ENCODE measurements at regions not wholly inside any gene's neighbourhood (a gene's known extent, or its start where the extent isn't known, plus 50 kb on each side); places are given as distances from the start of the nearest gene placed in this dataset.

DNA sequence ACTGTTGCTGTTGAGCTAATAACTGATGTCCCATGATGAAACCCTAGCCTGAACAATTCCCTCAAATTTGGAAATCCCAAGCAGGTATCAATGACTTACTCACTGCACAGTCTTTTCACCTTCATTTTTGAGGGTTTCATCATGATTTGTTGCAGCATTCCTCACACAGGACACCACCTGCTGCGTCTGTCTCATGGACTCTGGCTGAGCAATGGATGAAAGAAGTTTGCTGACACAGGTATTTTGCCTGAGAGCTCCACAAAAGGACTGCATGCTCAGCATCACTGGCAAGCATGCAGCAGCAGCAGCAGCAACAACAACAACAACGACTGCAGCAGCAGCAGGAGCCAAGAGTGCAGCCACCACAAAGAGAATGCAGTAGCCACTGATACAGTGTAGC is 955.4 kb upstream of the AMELY start:
- Histone ChIP-seq H3K9ac (ENCODE audit: insufficient read depth, low read length, poor library complexity, severe bottlenecking) (no peak overlapping the region), H3K4me3 (replicated peaks in 1 of 3; ENCODE audit: low read depth in 2 of 3, low read length in 3 of 3) (no peak overlapping the region), H3K79me2 (ENCODE audit: insufficient read depth, low read length) (no peaks in the 10 kb centered on the region), H3K4me2 (replicated peaks; ENCODE audit: extremely low read depth, low read length, poor library complexity, severe bottlenecking) (no peak overlapping the region), H3K27ac (ENCODE audit: low read depth in 1 of 2, low read length in 2 of 2) (no peak overlapping the region), H3K36me3 (replicated peaks in 1 of 2; ENCODE audit: control insufficient read depth in 1 of 2, insufficient read depth in 2 of 2, low read length in 2 of 2) (no peaks in the 10 kb centered on the region), H2AFZ (ENCODE audit: insufficient read depth, low read depth, low read length, poor library complexity, severe bottlenecking) (no peak overlapping the region), H4K20me1 (ENCODE audit: insufficient read depth, low read length) (no peaks in the 10 kb centered on the region), H3K27me3 (ENCODE audit: control insufficient read depth in 2 of 2, insufficient read depth in 2 of 2, low read length in 2 of 2) (no peaks in the 10 kb centered on the region), H3K4me1 (ENCODE audit: control insufficient read depth in 1 of 2, insufficient read depth in 2 of 2, low read length in 2 of 2) (no peaks in the 10 kb centered on the region), H3K9me3 (replicated peaks in 1 of 2; ENCODE audit: control insufficient read depth in 1 of 2, insufficient read depth in 1 of 2, low read length in 2 of 2) (no peaks in the 10 kb centered on the region)
- Mint-ChIP-seq H3K27ac (no peak overlapping the region), H3K36me3 (no peaks in the 10 kb centered on the region), H3K4me1 (no peaks in the 10 kb centered on the region), H3K9me3 (no peaks in the 10 kb centered on the region), H3K27me3 (ENCODE audit: low read depth in 3 of 3) (no peaks in the 10 kb centered on the region), H3K4me3 (no peak overlapping the region)
- intact Hi-C loops (cut with micrococcal nuclease) = no loop called here
- no peak for DNase-seq
- 78% methylated on average over 1 of the region's 2 CpGs for WGBS (ENCODE audit: insufficient coverage)
- TF ChIP-seq, protein P1, sequence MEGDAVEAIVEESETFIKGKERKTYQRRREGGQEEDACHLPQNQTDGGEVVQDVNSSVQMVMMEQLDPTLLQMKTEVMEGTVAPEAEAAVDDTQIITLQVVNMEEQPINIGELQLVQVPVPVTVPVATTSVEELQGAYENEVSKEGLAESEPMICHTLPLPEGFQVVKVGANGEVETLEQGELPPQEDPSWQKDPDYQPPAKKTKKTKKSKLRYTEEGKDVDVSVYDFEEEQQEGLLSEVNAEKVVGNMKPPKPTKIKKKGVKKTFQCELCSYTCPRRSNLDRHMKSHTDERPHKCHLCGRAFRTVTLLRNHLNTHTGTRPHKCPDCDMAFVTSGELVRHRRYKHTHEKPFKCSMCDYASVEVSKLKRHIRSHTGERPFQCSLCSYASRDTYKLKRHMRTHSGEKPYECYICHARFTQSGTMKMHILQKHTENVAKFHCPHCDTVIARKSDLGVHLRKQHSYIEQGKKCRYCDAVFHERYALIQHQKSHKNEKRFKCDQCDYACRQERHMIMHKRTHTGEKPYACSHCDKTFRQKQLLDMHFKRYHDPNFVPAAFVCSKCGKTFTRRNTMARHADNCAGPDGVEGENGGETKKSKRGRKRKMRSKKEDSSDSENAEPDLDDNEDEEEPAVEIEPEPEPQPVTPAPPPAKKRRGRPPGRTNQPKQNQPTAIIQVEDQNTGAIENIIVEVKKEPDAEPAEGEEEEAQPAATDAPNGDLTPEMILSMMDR (IDR thresholded peaks at IDR 0.05) = no peak

DNA sequence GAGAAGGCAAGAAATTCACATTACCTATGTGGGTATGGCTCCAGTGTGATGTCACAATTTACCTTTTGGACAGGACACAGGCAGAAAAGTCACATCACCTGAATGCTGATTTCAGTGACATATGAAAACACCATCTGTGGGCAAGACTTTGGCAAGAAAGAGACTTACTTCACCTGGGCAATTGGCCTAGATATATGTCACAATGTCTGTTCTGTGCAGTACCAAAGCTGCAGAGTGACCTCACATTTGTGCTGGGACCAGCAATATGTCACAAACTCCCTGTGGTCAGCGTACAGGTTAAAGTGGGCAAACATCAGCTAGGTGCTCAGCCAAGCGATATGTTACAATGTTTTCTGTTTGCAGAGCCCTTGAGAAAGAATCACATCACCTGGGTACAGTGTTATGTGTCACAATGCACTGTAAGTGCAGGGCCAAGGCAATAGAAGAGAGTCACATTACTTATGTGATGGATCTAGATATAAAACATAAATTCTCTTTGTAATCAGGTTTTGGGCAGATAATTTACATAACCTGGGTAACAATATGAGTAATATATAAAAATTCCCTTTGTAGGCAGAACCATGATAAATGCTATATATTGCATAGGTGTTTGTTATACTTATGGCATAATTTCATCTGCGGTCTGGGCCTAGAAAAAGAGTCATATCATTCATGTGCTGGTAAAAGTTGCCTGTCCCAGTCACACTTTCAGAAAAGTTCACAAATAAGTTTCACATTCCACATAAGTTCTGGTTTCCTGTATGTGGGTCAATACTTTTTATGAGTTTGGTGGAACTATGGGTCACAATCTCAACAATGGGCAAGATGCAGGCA is 949.4 kb upstream of the AMELY start:
- Mint-ChIP-seq H3K4me1 (no peaks in the 10 kb centered on the region), H3K9me3 (no peaks in the 10 kb centered on the region), H3K36me3 (no peaks in the 10 kb centered on the region), H3K27ac (no peak overlapping the region), H3K4me3 (no peak overlapping the region), H3K27me3 (ENCODE audit: low read depth in 3 of 3) (no peaks in the 10 kb centered on the region)
- H3K27ac ChIP-seq (ENCODE audit: low read depth in 1 of 2, low read length in 2 of 2) = no peak overlapping the region
- intact Hi-C loops (cut with micrococcal nuclease) = no loop called here
- no peak overlapping the region for H3K4me3 ChIP-seq (replicated peaks in 1 of 3; ENCODE audit: low read depth in 2 of 3, low read length in 3 of 3)
- no peak overlapping the region for H3K9ac ChIP-seq (ENCODE audit: insufficient read depth, low read length, poor library complexity, severe bottlenecking)
- no peaks in the 10 kb centered on the region for H3K4me1 ChIP-seq (ENCODE audit: control insufficient read depth in 1 of 2, insufficient read depth in 2 of 2, low read length in 2 of 2)
- no peaks in the 10 kb centered on the region for H4K20me1 ChIP-seq (ENCODE audit: insufficient read depth, low read length)
- DNase-seq = no peak
- H3K36me3 ChIP-seq (replicated peaks in 1 of 2; ENCODE audit: control insufficient read depth in 1 of 2, insufficient read depth in 2 of 2, low read length in 2 of 2) = no peaks in the 10 kb centered on the region
- no peak overlapping the region for H2AFZ ChIP-seq (ENCODE audit: insufficient read depth, low read depth, low read length, poor library complexity, severe bottlenecking)
- no peaks in the 10 kb centered on the region for H3K79me2 ChIP-seq (ENCODE audit: insufficient read depth, low read length)
- no peaks in the 10 kb centered on the region for H3K27me3 ChIP-seq (ENCODE audit: control insufficient read depth in 2 of 2, insufficient read depth in 2 of 2, low read length in 2 of 2)
- no peaks in the 10 kb centered on the region for H3K9me3 ChIP-seq (replicated peaks in 1 of 2; ENCODE audit: control insufficient read depth in 1 of 2, insufficient read depth in 1 of 2, low read length in 2 of 2)
- no CpG with 5 or more reads among the region's 3 CpGs for WGBS (ENCODE audit: insufficient coverage)
- no peak overlapping the region for H3K4me2 ChIP-seq (replicated peaks; ENCODE audit: extremely low read depth, low read length, poor library complexity, severe bottlenecking)
- TF ChIP-seq, protein P1 (IDR thresholded peaks at IDR 0.05) = no peak

Measured in CD14-positive monocyte (primary cell).